OCI-LY3 (cell line): ENCODE measurements at regions not wholly inside any gene's neighbourhood (a gene's known extent, or its start where the extent isn't known, plus 50 kb on each side); places are given as distances from the start of the nearest gene placed in this dataset.
"Not testable (repeated sequence)": the region's sequence is repeated elsewhere in the genome, so short reads cannot be mapped to it uniquely, and the experiment has no call there.

ENCODE experiments used
- H2AFZ ChIP-seq: fragments of 200-600, 300-600 bp; shearing (Covaris generic); 2 replicates; pipeline ENCODE4 v1.6.0; 2014; ENCODE audit warnings: antibody characterized with exemption, low read depth, low read length
- H3K27ac ChIP-seq: fragments of 200-600, 300-600 bp; sonication (generic); 2 replicates; pipeline ENCODE4 v1.5.1; 2014; ENCODE audit warnings: mild to moderate bottlenecking, low read length, moderate library complexity, mixed read lengths
- H3K27me3 ChIP-seq: fragments of 200-600, 300-600 bp; sonication (generic); 2 replicates; pipeline ENCODE4 v1.6.1; 2014; ENCODE audit warnings: low read depth, low read length, mixed read lengths
- H3K36me3 ChIP-seq: fragments of 200-600, 300-600 bp; sonication (generic); replicated peaks from 2 replicates; pipeline ENCODE3; 2014; ENCODE audit warnings: low read depth, low read length, mixed read lengths
- H3K4me1 ChIP-seq: fragments of 300-600, 200-600 bp; sonication (generic); 2 replicates; pipeline ENCODE4 v1.6.1; 2014; ENCODE audit warnings: low read length, mixed read lengths
- H3K4me2 ChIP-seq: fragments of 200-600, 300-600 bp; sonication (generic); 2 replicates; pipeline ENCODE4 v1.6.1; 2014; ENCODE audit warnings: low read length, mixed read lengths
- H3K4me3 ChIP-seq: fragments of 300-600, 200-600 bp; sonication (generic); 2 replicates; pipeline ENCODE4 v1.5.1; 2014; ENCODE audit warnings: antibody characterized with exemption, mild to moderate bottlenecking, low read length, moderate library complexity
- H3K79me2 ChIP-seq: fragments of 300-600, 200-600 bp; shearing (Covaris generic); 2 replicates; pipeline ENCODE4 v1.6.1; 2014; ENCODE audit warnings: mild to moderate bottlenecking, low read length, mixed read lengths
- H3K9ac ChIP-seq: fragments of 300-600, 200-600 bp; shearing (Covaris generic); 2 replicates; pipeline ENCODE4 v1.6.0; 2014; ENCODE audit warnings: mild to moderate bottlenecking, low read length, moderate library complexity
- H3K9me3 ChIP-seq: fragments of 200-600, 300-600 bp; shearing (Covaris generic); 2 replicates; pipeline ENCODE4 v1.6.1; 2014; ENCODE audit warnings: low read length, mixed read lengths; ENCODE audit not compliant: insufficient read depth
- H4K20me1 ChIP-seq: fragments of 200-600, 300-600 bp; sonication (generic); 2 replicates; pipeline ENCODE4 v1.6.1; 2016; ENCODE audit warnings: low read length, mixed read lengths; ENCODE audit not compliant: insufficient read depth
- CTCF ChIP-seq: fragments of 200-600, 300-600 bp; sonication (generic); IDR thresholded peaks from 2 replicates; pipeline ENCODE4 v1.5.1; 2014; ENCODE audit warnings: antibody characterized with exemption, low read length, low read depth
- EZH2phosphoT487 ChIP-seq: fragments of 200-600 bp; shearing (Covaris generic); IDR thresholded peaks from 2 replicates; pipeline ENCODE4 v1.6.1; 2018; ENCODE audit warnings: antibody characterized with exemption, mixed run types, low read depth

GRCh38 chr6:40661726-40662125, 74.6 kb upstream of the LRFN2 start:
- Histone ChIP-seq H3K79me2 (no peaks in the 10 kb centered on the region), H2AFZ (no peak overlapping the region), H3K9me3 (peaks cover 3% of the 10 kb centered on the region; the same call in 1 of the 2 replicates), H4K20me1 (no peaks in the 10 kb centered on the region), H3K4me3 (no peak overlapping the region), H3K27ac (no peak overlapping the region), H3K4me1 (no peaks in the 10 kb centered on the region), H3K4me2 (no peak overlapping the region), H3K36me3 (no peaks in the 10 kb centered on the region), H3K27me3 (peaks cover 35% of the 10 kb centered on the region), H3K9ac (no peak overlapping the region)
- no peak for TF ChIP-seq EZH2phosphoT487
- TF ChIP-seq CTCF, result no peak

GRCh38 chr6:40656772-40657171, 69.6 kb upstream of the LRFN2 start:
- H3K79me2 ChIP-seq, H2AFZ ChIP-seq, H3K36me3 ChIP-seq, H3K27ac ChIP-seq, H3K9ac ChIP-seq, H3K9me3 ChIP-seq, H3K4me1 ChIP-seq, H4K20me1 ChIP-seq, H3K4me2 ChIP-seq, H3K4me3 ChIP-seq: not testable (repeated sequence)
- peaks cover 40% of the 10 kb centered on the region for H3K27me3 ChIP-seq

GRCh38 chr6:40654828-40655227, 67.7 kb upstream of the LRFN2 start:
- Histone ChIP-seq H3K27me3 (peaks cover 43% of the 10 kb centered on the region), H3K79me2 (no peaks in the 10 kb centered on the region), H3K9me3 (no peaks in the 10 kb centered on the region), H2AFZ (no peak overlapping the region), H3K36me3 (no peaks in the 10 kb centered on the region), H3K4me2 (no peak overlapping the region), H3K9ac (no peak overlapping the region), H4K20me1 (no peaks in the 10 kb centered on the region), H3K4me1 (no peaks in the 10 kb centered on the region), H3K27ac (no peak overlapping the region), H3K4me3 (no peak overlapping the region)
- TF ChIP-seq EZH2phosphoT487 (no peak), CTCF (no peak)

GRCh38 chr6:40645043-40645442, 57.9 kb upstream of the LRFN2 start:
- Histone ChIP-seq H3K27ac (no peak overlapping the region), H3K4me1 (no peaks in the 10 kb centered on the region), H2AFZ (no peak overlapping the region), H3K4me3 (no peak overlapping the region), H4K20me1 (no peaks in the 10 kb centered on the region), H3K4me2 (no peak overlapping the region), H3K79me2 (no peaks in the 10 kb centered on the region), H3K9ac (no peak overlapping the region), H3K9me3 (no peaks in the 10 kb centered on the region), H3K27me3 (peaks cover 57% of the 10 kb centered on the region), H3K36me3 (no peaks in the 10 kb centered on the region)
- TF ChIP-seq EZH2phosphoT487 (no peak), CTCF (no peak)

- Histone ChIP-seq H3K4me2 (no peak overlapping the region), H3K4me3 (no peak overlapping the region), H3K27ac (no peak overlapping the region), H4K20me1 (no peaks in the 10 kb centered on the region), H3K27me3 (peaks cover 42% of the 10 kb centered on the region), H3K36me3 (no peaks in the 10 kb centered on the region), H3K79me2 (no peaks in the 10 kb centered on the region), H3K9me3 (no peaks in the 10 kb centered on the region), H2AFZ (no peak overlapping the region), H3K4me1 (no peaks in the 10 kb centered on the region), H3K9ac (no peak overlapping the region)
- TF ChIP-seq CTCF, result no peak
- no peak for TF ChIP-seq EZH2phosphoT487
Observed at GRCh38 chr6:40642837-40643236, 55.7 kb upstream of the LRFN2 start.
